ENCODE measurements at regions not wholly inside any gene's neighbourhood (a gene's known extent, or its start where the extent isn't known, plus 50 kb on each side); places are given as distances from the start of the nearest gene placed in this dataset.

GRCh38 chr6:71204741-71205140 is 83.9 kb upstream of the OGFRL1 start:
- no peaks in the 10 kb centered on the region for H4K20me1 ChIP-seq (ENCODE audit: control insufficient read depth, insufficient read depth, insufficient read length)
- H2BK20ac ChIP-seq (ENCODE audit: low read depth, low read length, poor library complexity, severe bottlenecking) = no peak overlapping the region
- no peak overlapping the region for H3K27ac ChIP-seq (ENCODE audit: insufficient read length, low read depth, low read length)
- H3K4me1 Mint-ChIP-seq = peaks cover 0 to 4% of the 10 kb centered on the region in 2 experiments; a peak in 3 of 4 replicates
- H3K27me3 ChIP-seq (ENCODE audit: insufficient read depth, low read length) = no peaks in the 10 kb centered on the region
- no peaks in the 10 kb centered on the region for H3K79me1 ChIP-seq (ENCODE audit: insufficient read depth, low read depth, low read length, poor library complexity, severe bottlenecking)
- H3K4me3 Mint-ChIP-seq = no peak overlapping the region
- no peak overlapping the region for H2BK12ac ChIP-seq (ENCODE audit: insufficient read length, low read depth, low read length)
- no peaks in the 10 kb centered on the region for H3K4me1 ChIP-seq (ENCODE audit: insufficient read depth, low read length)
- no peak overlapping the region for H2AFZ ChIP-seq (ENCODE audit: low read length)
- H3K9me3 ChIP-seq (ENCODE audit: control insufficient read depth, low read depth, low read length) = no peaks in the 10 kb centered on the region
- no peak overlapping the region for H2AK5ac ChIP-seq (ENCODE audit: insufficient read length, low read length)
- no peak overlapping the region for H3K14ac ChIP-seq (ENCODE audit: insufficient read depth, low read length)
- H4K8ac ChIP-seq (replicated peaks; ENCODE audit: insufficient read length, low read depth, low read length) = no peak overlapping the region
- H3K23ac ChIP-seq (ENCODE audit: insufficient read length, low read depth, low read length) = no peak overlapping the region
- H2BK15ac ChIP-seq (ENCODE audit: low read depth, low read length) = no peak overlapping the region
- H3K27ac Mint-ChIP-seq = peak overlapping the region in 1 of 3 experiments; percentile 5; a peak in 1 of 7 replicates
- no peaks in the 10 kb centered on the region for H3K79me2 ChIP-seq (ENCODE audit: insufficient read depth, low read length)
- H3K27me3 Mint-ChIP-seq (ENCODE audit: low read depth) = no peaks in the 10 kb centered on the region
- H4K5ac ChIP-seq (ENCODE audit: insufficient read length, low read depth, low read length) = no peak overlapping the region
- H3K9me3 Mint-ChIP-seq = peaks cover 0 to 4% of the 10 kb centered on the region in 2 experiments; a peak in 2 of 5 replicates
- no peak overlapping the region for H3K4ac ChIP-seq (ENCODE audit: low read depth, low read length)
- no peak overlapping the region for H3K9ac ChIP-seq (ENCODE audit: extremely low read depth, insufficient read length, low read length)
- H3K4me2 ChIP-seq (ENCODE audit: insufficient read depth, insufficient read length, low read length) = no peak overlapping the region
- no peaks in the 10 kb centered on the region for H3K23me2 ChIP-seq (ENCODE audit: insufficient read length, low read depth, low read length, poor library complexity, severe bottlenecking)
- H2BK5ac ChIP-seq (ENCODE audit: insufficient read length, low read length) = no peak overlapping the region
- no peak overlapping the region for H3K56ac ChIP-seq (ENCODE audit: insufficient read length, low read depth, low read length)
- no peak overlapping the region for H3T11ph ChIP-seq (ENCODE audit: low read length)
- no peak for TF ChIP-seq CTCF (conservative IDR thresholded peaks at IDR 0.05)
- DNase-seq = no peak
- no peak overlapping the region for H4K91ac ChIP-seq (ENCODE audit: insufficient read length, low read depth, low read length)
- no CpG with 5 or more reads among the region's 6 CpGs for WGBS (ENCODE audit: extremely low coverage, insufficient read length, low lambda C conversion rate)
- no peak overlapping the region for H2BK120ac ChIP-seq (ENCODE audit: low read depth, low read length, poor library complexity, severe bottlenecking)
- H3K36me3 Mint-ChIP-seq (ENCODE audit: insufficient read depth in 1 of 3, low read depth in 3 of 3) = peaks cover 0 to 2% (median 0%) of the 10 kb centered on the region in 3 experiments; a peak in 1 of 7 replicates
- H3K18ac ChIP-seq (ENCODE audit: insufficient read length, low read depth, low read length) = no peak overlapping the region
